Mesendoderm (in vitro differentiated cells): ENCODE measurements at regions not wholly inside any gene's neighbourhood (a gene's known extent, or its start where the extent isn't known, plus 50 kb on each side); places are given as distances from the start of the nearest gene placed in this dataset.
"Not testable (repeated sequence)": the region's sequence is repeated elsewhere in the genome, so short reads cannot be mapped to it uniquely, and the experiment has no call there.

Source experiments
- DNase-seq: peaks from one replicate; pipeline ENCODE4 v3.0.0; 2013
- H2AK5ac ChIP-seq: 2 replicates; pipeline ENCODE4 v1.6.1; 2013; ENCODE audit warnings: low read length, inconsistent platforms
- H2BK120ac ChIP-seq: 2 replicates; pipeline ENCODE4 v1.6.1; 2013; ENCODE audit warnings: low read depth, mild to moderate bottlenecking, low read length, moderate library complexity, mixed read lengths
- H2BK15ac ChIP-seq: replicated peaks from 2 replicates; pipeline ENCODE4 v1.6.1; 2013; ENCODE audit warnings: low read depth, mild to moderate bottlenecking, moderate library complexity
- H2BK5ac ChIP-seq: 2 replicates; pipeline ENCODE4 v1.6.1; 2013; ENCODE audit warnings: low read length, inconsistent platforms
- H3K18ac ChIP-seq: 2 replicates; pipeline ENCODE4 v1.6.1; 2013; ENCODE audit warnings: mild to moderate bottlenecking, low read length, mixed read lengths
- H3K23ac ChIP-seq: one replicate; pipeline ENCODE4 v1.6.1; 2013; ENCODE audit warnings: low read length
- H3K27ac ChIP-seq: 2 replicates; pipeline ENCODE4 v1.5.1; 2013; ENCODE audit warnings: low read depth, mild to moderate bottlenecking, inconsistent platforms, low read length, moderate library complexity
- H3K27me3 ChIP-seq: 2 replicates; pipeline ENCODE4 v1.6.1; 2013; ENCODE audit warnings: low read length, control low read depth, mild to moderate bottlenecking, inconsistent platforms; ENCODE audit not compliant: insufficient read depth, poor library complexity
- H3K36me3 ChIP-seq: 2 replicates; pipeline ENCODE4 v1.6.1; 2013; ENCODE audit warnings: low read length, inconsistent platforms; ENCODE audit not compliant: control insufficient read depth, insufficient read depth
- H3K4ac ChIP-seq: one replicate; pipeline ENCODE4 v1.6.1; 2013; ENCODE audit warnings: low read depth, mild to moderate bottlenecking, low read length, moderate library complexity
- H3K4me1 ChIP-seq: 2 replicates; pipeline ENCODE4 v1.6.1; 2013; ENCODE audit warnings: low read depth, low read length, inconsistent platforms; ENCODE audit not compliant: control insufficient read depth
- H3K4me2 ChIP-seq: 2 replicates; pipeline ENCODE4 v1.6.1; 2013; ENCODE audit warnings: low read length
- H3K4me3 ChIP-seq: 2 replicates; pipeline ENCODE4 v1.5.1; 2013; ENCODE audit warnings: mild to moderate bottlenecking, low read length
- H3K56ac ChIP-seq: one replicate; pipeline ENCODE4 v1.6.1; 2013; ENCODE audit warnings: low read length
- H3K79me1 ChIP-seq: 2 replicates; pipeline ENCODE4 v1.6.1; 2013; ENCODE audit warnings: low read length, inconsistent platforms
- H3K79me2 ChIP-seq: 2 replicates; pipeline ENCODE4 v1.6.1; 2013; ENCODE audit warnings: mild to moderate bottlenecking, low read length; ENCODE audit not compliant: control insufficient read depth, insufficient read depth
- H3K9ac ChIP-seq: 2 replicates; pipeline ENCODE4 v1.6.1; 2013; ENCODE audit warnings: low read length, inconsistent platforms
- H4K5ac ChIP-seq: one replicate; pipeline ENCODE4 v1.6.1; 2013; ENCODE audit warnings: low read length
- H4K8ac ChIP-seq: one replicate; pipeline ENCODE4 v1.6.1; 2013; ENCODE audit warnings: low read depth, mild to moderate bottlenecking, control low read depth, low read length, moderate library complexity
- WGBS: extraction: QIAGEN DNeasy Blood & Tissue Kit; methylation state at CpG from one replicate; pipeline ENCODE4 v1.1.7; 2013; ENCODE audit warnings: low lambda C conversion rate, missing lambda C conversion rate; ENCODE audit not compliant: insufficient coverage; ENCODE audit errors: extremely low coverage; 5-methylcytosine and 5-hydroxymethylcytosine counted together

DNA sequence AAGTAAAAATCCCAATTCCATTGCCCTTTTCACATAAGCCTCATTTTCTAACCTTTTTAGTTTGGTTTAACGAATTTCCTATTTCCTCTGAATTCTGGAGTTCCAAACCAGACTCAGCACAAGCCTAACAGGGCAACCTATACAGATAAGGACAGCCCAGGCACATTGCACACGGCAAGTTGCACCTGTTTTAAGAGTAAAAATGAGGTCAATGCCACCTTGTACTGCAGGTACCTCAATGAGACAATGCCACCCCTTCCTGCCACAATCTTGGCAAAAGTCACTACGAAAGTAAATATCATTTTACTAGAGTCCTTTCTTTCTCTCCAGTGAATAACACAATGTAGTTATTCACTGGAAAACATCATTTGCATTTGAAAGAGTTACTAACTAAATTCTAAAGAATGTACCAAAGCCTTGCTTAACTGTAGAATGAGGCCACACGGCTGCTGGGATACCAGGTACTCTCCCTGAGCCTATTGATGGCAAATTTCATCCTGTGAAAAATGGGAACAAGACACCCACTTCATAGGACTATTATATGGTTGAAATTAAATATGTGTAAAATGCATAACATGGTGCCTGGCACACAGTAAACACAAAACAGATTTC, 117.2 kb upstream of the NBPF9 start:
- H2BK5ac ChIP-seq, H2BK120ac ChIP-seq, H3K79me1 ChIP-seq, H3K23ac ChIP-seq, H3K9ac ChIP-seq, H3K79me2 ChIP-seq, H3K4me1 ChIP-seq, H2AK5ac ChIP-seq, H3K56ac ChIP-seq, DNase-seq, H3K36me3 ChIP-seq, H2BK15ac ChIP-seq, H4K8ac ChIP-seq, H3K27me3 ChIP-seq, H3K4me3 ChIP-seq, H3K4ac ChIP-seq, H3K4me2 ChIP-seq, H4K5ac ChIP-seq, H3K27ac ChIP-seq, H3K18ac ChIP-seq: not testable (repeated sequence)
- WGBS: no CpG with 5 or more reads among the region's 4 CpGs

DNA sequence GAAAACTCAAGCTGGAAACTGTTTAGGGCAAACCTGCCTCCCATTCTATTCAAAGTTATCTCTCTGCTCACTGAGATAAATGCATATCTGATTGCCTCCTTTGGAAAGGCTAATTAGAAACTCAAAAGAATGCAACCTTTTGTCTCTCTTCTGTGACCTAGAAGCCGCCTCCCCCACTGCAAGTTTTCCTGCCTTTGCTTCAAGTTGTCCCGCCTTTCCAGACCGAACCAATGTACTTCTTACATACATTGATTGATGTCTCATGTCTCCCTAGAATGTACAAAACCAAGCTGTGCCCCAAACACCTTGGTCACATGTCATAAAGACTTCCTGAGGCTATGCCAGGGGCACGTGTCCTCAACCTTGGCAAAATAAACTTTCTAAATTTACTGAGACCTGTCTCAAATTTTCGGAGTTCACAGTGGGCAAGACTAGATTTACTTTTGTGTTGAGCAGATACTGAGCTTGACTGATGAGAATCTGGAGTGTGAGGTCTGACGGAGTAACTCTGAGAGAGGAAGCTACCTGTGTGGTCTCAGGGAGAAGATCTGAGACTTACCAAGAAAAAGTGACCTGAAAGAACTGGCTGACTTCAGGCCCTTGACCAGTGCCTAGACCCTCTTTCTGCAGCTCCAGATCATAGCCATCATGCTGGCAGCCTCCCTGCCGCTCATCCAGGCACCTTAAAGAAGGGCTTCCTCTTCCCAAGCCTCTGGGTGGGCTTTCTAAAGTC, 124.7 kb upstream of the NBPF9 start:
- H4K5ac ChIP-seq, H3K4ac ChIP-seq, DNase-seq, H3K27ac ChIP-seq, H3K27me3 ChIP-seq, H3K36me3 ChIP-seq, H2BK15ac ChIP-seq, H3K79me2 ChIP-seq, H3K9ac ChIP-seq, H3K18ac ChIP-seq, H3K23ac ChIP-seq, H3K4me3 ChIP-seq, H3K4me2 ChIP-seq, H3K4me1 ChIP-seq, H4K8ac ChIP-seq, H2BK5ac ChIP-seq, H3K79me1 ChIP-seq, H2AK5ac ChIP-seq, H3K56ac ChIP-seq, H2BK120ac ChIP-seq: not testable (repeated sequence)
- WGBS: no CpG with 5 or more reads among the region's 7 CpGs

DNA sequence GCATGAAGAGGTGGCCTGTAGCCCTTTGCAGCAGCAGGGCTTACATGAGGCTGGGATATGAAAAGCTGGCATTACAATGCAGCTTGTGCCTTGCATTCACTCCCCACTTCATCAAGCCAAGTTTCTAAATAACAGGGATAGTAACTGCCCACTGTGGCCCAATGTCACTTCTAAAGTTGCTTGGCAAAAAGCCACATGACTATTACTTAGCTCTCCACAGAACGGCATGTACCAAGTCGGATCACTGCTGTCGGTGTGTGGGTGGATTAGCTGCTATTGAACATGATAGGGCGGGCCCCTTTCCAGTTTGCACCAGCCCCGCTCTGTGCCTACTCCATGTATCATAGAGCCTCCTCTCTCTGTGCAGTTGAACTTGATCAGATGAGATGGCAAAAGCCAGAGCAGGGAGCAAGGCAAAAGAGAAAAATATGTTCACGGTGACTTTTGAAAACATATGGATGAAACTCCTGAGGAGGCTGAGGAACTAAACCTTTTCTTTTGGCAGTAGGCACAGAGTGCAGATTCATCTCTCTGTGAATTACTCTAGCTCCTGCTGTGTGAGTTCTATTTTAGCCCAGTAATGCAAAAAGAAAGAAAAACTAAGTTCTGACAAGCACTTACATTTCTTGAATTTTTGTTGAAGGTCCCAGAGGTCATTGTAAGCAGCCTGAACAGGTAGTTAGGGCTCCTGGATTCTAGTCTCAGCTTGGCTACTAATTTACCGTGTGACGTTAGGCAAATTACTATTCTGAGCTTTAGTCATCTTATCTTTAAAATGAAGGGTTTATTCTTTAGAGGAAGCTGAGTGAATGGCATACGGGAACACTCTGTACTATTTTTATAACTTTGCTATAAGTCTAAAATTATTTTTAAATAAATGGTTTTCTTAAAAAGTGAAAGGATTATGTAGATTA, 125.6 kb upstream of the NBPF9 start:
- H4K8ac ChIP-seq, H2AK5ac ChIP-seq, H3K4me3 ChIP-seq, H3K56ac ChIP-seq, H2BK5ac ChIP-seq, H3K23ac ChIP-seq, H3K79me2 ChIP-seq, H2BK120ac ChIP-seq, H3K79me1 ChIP-seq, H4K5ac ChIP-seq, H3K9ac ChIP-seq, H2BK15ac ChIP-seq, H3K36me3 ChIP-seq, H3K4me2 ChIP-seq, DNase-seq, H3K27ac ChIP-seq, H3K27me3 ChIP-seq, H3K4ac ChIP-seq, H3K4me1 ChIP-seq, H3K18ac ChIP-seq: not testable (repeated sequence)
- no CpG with 5 or more reads among the region's 9 CpGs for WGBS

DNA sequence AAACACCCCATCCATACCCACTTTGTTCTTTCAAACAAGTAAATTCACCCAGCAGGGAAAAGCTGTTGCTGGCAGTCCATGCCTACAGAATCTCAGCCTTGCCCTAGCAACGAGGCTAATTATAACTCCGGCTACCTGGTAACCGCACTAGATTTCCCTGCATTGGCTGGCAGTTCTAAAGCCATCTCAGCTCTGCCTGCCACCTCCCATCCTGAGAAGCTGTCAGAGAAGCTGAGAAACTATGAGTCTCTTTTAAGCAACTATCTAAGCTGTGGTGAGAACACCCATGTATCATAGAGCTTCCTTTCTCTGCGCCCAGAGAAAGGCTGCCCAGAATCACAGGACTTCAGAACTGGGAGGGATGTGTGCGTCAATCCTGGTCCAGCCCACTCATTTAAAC, 126.5 kb upstream of the NBPF9 start:
- H3K27ac ChIP-seq, H3K36me3 ChIP-seq: not testable (repeated sequence)

DNA sequence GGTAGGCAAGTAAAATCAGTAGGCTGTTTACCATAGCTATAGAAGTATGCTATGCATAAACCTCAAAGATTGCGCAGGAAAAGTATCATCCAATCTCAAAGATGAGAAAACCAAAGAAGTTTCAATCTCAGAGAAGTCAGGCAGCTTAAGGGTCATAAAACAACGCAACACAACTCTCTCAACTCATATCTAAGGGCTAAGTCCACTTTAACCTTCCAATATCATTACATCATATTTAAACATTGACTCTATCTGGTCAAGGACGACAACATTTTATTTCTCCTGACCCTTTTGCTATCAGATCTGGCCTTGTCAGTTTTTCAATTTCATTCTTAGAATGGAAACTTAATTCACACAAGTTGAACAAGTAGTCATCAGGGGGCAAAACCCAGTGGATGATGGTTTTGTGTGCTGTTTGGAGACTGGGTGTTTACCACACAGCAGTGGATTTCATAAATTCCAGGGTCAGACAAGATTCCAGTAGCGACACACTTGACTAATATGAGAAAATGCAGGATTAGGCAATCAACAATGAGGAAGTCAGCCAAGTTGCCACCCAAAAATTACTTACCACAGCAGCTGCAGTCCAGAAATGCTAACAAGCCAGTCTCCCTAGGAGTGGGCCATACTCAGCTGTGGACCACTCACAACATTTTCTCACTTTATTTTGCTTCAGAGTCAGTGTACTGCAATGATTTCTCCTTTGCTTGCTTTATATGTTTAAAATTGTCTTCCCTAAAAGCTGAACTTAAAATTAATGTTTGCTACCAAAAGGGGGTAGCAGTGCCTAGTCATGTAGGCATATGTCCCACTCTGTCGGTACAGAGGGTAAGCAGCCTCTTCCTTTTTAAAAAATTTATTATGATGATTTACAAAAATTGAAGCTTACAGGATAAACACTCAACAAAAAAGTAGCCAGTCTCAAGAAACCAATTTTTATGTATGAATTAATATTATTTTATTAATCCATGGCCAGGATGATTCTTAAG, 131.9 kb upstream of the NBPF9 start:
- DNase-seq, H3K79me2 ChIP-seq, H2BK5ac ChIP-seq, H3K18ac ChIP-seq, H4K8ac ChIP-seq, H2BK15ac ChIP-seq, H3K79me1 ChIP-seq, H4K5ac ChIP-seq, H3K4ac ChIP-seq, H3K9ac ChIP-seq, H3K23ac ChIP-seq, H3K4me3 ChIP-seq, H3K56ac ChIP-seq, H3K36me3 ChIP-seq, H2BK120ac ChIP-seq, H3K27me3 ChIP-seq, H2AK5ac ChIP-seq, H3K4me1 ChIP-seq, H3K27ac ChIP-seq, H3K4me2 ChIP-seq: not testable (repeated sequence)
- no CpG with 5 or more reads among the region's 5 CpGs for WGBS

More for the DNA sequence above, 126.5 kb upstream of the NBPF9 start:
- H3K27me3 ChIP-seq, H3K56ac ChIP-seq, H3K79me2 ChIP-seq, H3K4me1 ChIP-seq, H2BK120ac ChIP-seq, H3K79me1 ChIP-seq, H3K4ac ChIP-seq, H2AK5ac ChIP-seq, DNase-seq, H3K4me2 ChIP-seq, H2BK5ac ChIP-seq, H4K5ac ChIP-seq, H3K4me3 ChIP-seq, H4K8ac ChIP-seq, H2BK15ac ChIP-seq, H3K18ac ChIP-seq, H3K9ac ChIP-seq, H3K23ac ChIP-seq: not testable (repeated sequence)
- no CpG with 5 or more reads among the region's 5 CpGs for WGBS
